AG04450 (cell line): ENCODE measurements at regions not wholly inside any gene's neighbourhood (a gene's known extent, or its start where the extent isn't known, plus 50 kb on each side); places are given as distances from the start of the nearest gene placed in this dataset.

Experiments
- CTCF ChIA-PET: fragments of 300-600, 350-600 bp; formaldehyde crosslinking; extraction: SDS; loops from one replicate; lab custom pipeline; 2022; ENCODE audit warnings: antibody characterized with exemption, inconsistent platforms; lab: Charles Lee
- POLR2A ChIA-PET: fragments of 350-600 bp; formaldehyde crosslinking; extraction: SDS; loops from one replicate; lab custom pipeline; 2021; ENCODE audit warnings: antibody characterized with exemption, inconsistent platforms; lab: Yijun Ruan, JAX
- DNase-seq: peaks from one replicate; pipeline ENCODE4 v3.0.0-alpha.2; 2011; ENCODE audit warnings: low read depth, low spot score
- H3K27ac ChIP-seq: one replicate; pipeline ENCODE4 v1.5.1; 2012; ENCODE audit warnings: low read depth, low read length, control low read depth
- H3K27me3 ChIP-seq: one replicate; pipeline ENCODE4 v1.6.0; 2012; ENCODE audit warnings: low read length; ENCODE audit not compliant: control insufficient read depth, insufficient read depth
- H3K4me3 ChIP-seq: 2 replicates; pipeline ENCODE4 v1.5.1; 2011; ENCODE audit warnings: mild to moderate bottlenecking, low read depth, low read length, control low read depth
- H3K9me3 ChIP-seq: 2 replicates; pipeline ENCODE4 v1.5.1; 2012; ENCODE audit warnings: low read length; ENCODE audit not compliant: control insufficient read depth, insufficient read depth
- CTCF ChIP-seq: IDR thresholded peaks from 2 replicates; pipeline ENCODE4 v1.5.1; 2011; ENCODE audit warnings: low read depth, low read length, control low read depth, inconsistent platforms

GRCh38 chr5:166262395-166262794 lies 2029.0 kb upstream of the WWC1 start:
- CTCF ChIA-PET: no interaction called here
- H3K4me3 ChIP-seq: no peak overlapping the region
- POLR2A ChIA-PET: no interaction called here
- TF ChIP-seq CTCF: no peak
- peaks cover 4% of the 10 kb centered on the region; the same call in 1 of the 2 replicates for H3K9me3 ChIP-seq
- no peak overlapping the region for H3K27ac ChIP-seq
- H3K27me3 ChIP-seq: no peaks in the 10 kb centered on the region
- DNase-seq: no peak

- H3K27ac ChIP-seq: no peak overlapping the region
- no peak for DNase-seq
- H3K4me3 ChIP-seq: no peak overlapping the region
- ChIA-PET CTCF (no interaction called here), POLR2A (no interaction called here)
- TF ChIP-seq CTCF: no peak
- H3K9me3 ChIP-seq: peaks cover 2% of the 10 kb centered on the region; the same call in 1 of the 2 replicates
- H3K27me3 ChIP-seq: no peaks in the 10 kb centered on the region
Observed at GRCh38 chr5:166267907-166268306, 2023.5 kb upstream of the WWC1 start.

- DNase-seq: no peak
- Histone ChIP-seq H3K27me3 (no peaks in the 10 kb centered on the region), H3K9me3 (peaks cover 6% of the 10 kb centered on the region; the same call in 1 of the 2 replicates), H3K27ac (no peak overlapping the region), H3K4me3 (no peak overlapping the region)
- ChIA-PET POLR2A (no interaction called here), CTCF (no interaction called here)
- TF ChIP-seq CTCF: no peak
Observed at GRCh38 chr5:166270712-166271111, 2020.7 kb upstream of the WWC1 start.

- CTCF ChIA-PET: no interaction called here
- POLR2A ChIA-PET: no interaction called here
Observed at GRCh38 chr5:166276006-166276405, 2015.4 kb upstream of the WWC1 start.

GRCh38 chr5:166279828-166280227 lies 2011.6 kb upstream of the WWC1 start:
- Histone ChIP-seq H3K4me3 (no peak overlapping the region), H3K9me3 (peaks cover 5% of the 10 kb centered on the region), H3K27me3 (no peaks in the 10 kb centered on the region), H3K27ac (no peak overlapping the region)
- no peak for TF ChIP-seq CTCF
- DNase-seq: no peak
- ChIA-PET POLR2A (no interaction called here), CTCF (no interaction called here)

More at GRCh38 chr5:166276006-166276405, 2015.4 kb upstream of the WWC1 start:
- no peaks in the 10 kb centered on the region for H3K27me3 ChIP-seq
- no peak overlapping the region for H3K4me3 ChIP-seq
- DNase-seq: no peak
- TF ChIP-seq CTCF: no peak
- peaks cover 7% of the 10 kb centered on the region for H3K9me3 ChIP-seq
- H3K27ac ChIP-seq: no peak overlapping the region
